A673 (cell line): ENCODE measurements at regions not wholly inside any gene's neighbourhood (a gene's known extent, or its start where the extent isn't known, plus 50 kb on each side); places are given as distances from the start of the nearest gene placed in this dataset.
"Not testable (repeated sequence)": the region's sequence is repeated elsewhere in the genome, so short reads cannot be mapped to it uniquely, and the experiment has no call there.

Source experiments
- BruUV-seq: library from RNA; stranded (reverse); fragments of 400-500 nt; replicated peaks from 2 replicates; lab custom pipeline; 2021; lab: Mats Ljungman, UMichigan
- CTCF ChIA-PET: fragments of 300-600 bp; sonication (Branson Sonifier 250); formaldehyde crosslinking; loops from one replicate; lab custom pipeline; 2022; ENCODE audit warnings: antibody characterized with exemption; lab: Charles Lee
- POLR2A ChIA-PET: fragments of 300-600 bp; sonication (Branson Sonifier 250); formaldehyde crosslinking; loops from one replicate; lab custom pipeline; 2022; ENCODE audit warnings: antibody characterized with exemption; ENCODE audit not compliant: low non-redundant PET; lab: Charles Lee
- DNase-seq: peaks from one replicate; pipeline ENCODE4 v3.0.0-alpha.2; 2015; ENCODE audit warnings: low spot score
- H3K27ac ChIP-seq: fragments of 200-600 bp; sonication (generic); 2 replicates; pipeline ENCODE4 v1.5.1; 2016; ENCODE audit warnings: mixed run types, low read depth, mild to moderate bottlenecking, mixed read lengths, antibody characterized with exemption, low read length; ENCODE audit not compliant: poor library complexity, severe bottlenecking
- H3K27me3 ChIP-seq: fragments of 200-600 bp; sonication (generic); replicated peaks from 2 replicates; pipeline ENCODE4 v1.6.1; 2017; ENCODE audit warnings: mixed run types, low read depth, mild to moderate bottlenecking, mixed read lengths, antibody characterized with exemption, low read length; ENCODE audit not compliant: insufficient read depth, poor library complexity
- H3K36me3 ChIP-seq: fragments of 200-600 bp; sonication (generic); 2 replicates; pipeline ENCODE4 v1.6.1; 2016; ENCODE audit warnings: mixed run types, mild to moderate bottlenecking, mixed read lengths, antibody characterized with exemption, low read length; ENCODE audit not compliant: insufficient read depth, poor library complexity, severe bottlenecking
- H3K4me1 ChIP-seq: fragments of 200-600 bp; sonication (generic); 2 replicates; pipeline ENCODE4 v1.6.1; 2017; ENCODE audit warnings: mixed run types, mild to moderate bottlenecking, mixed read lengths, antibody characterized with exemption, low read length; ENCODE audit not compliant: insufficient read depth, poor library complexity, severe bottlenecking
- H3K4me3 ChIP-seq: fragments of 200-600 bp; sonication (generic); 2 replicates; pipeline ENCODE4 v1.5.1; 2016; ENCODE audit warnings: low read depth, mixed run types, mild to moderate bottlenecking, mixed read lengths, low read length; ENCODE audit not compliant: poor library complexity, severe bottlenecking
- H3K9me3 ChIP-seq: fragments of 200-600 bp; sonication (generic); 2 replicates; pipeline ENCODE4 v1.6.1; 2016; ENCODE audit warnings: mixed run types, low read depth, mild to moderate bottlenecking, mixed read lengths, antibody characterized with exemption, low read length; ENCODE audit not compliant: poor library complexity, severe bottlenecking
- CTCF ChIP-seq: fragments of 300-800, 200-600 bp; sonication (generic); conservative IDR thresholded peaks from 2 replicates; pipeline ENCODE4 v1.5.1; 2017; ENCODE audit warnings: low read depth, mild to moderate bottlenecking, antibody characterized with exemption, low read length, moderate library complexity, mixed read lengths
- EZH2 ChIP-seq: fragments of 200-600 bp; sonication (generic); IDR thresholded peaks from 2 replicates; pipeline ENCODE4 v1.6.1; 2017; ENCODE audit warnings: borderline replicate concordance, low read depth, mild to moderate bottlenecking, mixed read lengths, antibody characterized with exemption, low read length; ENCODE audit not compliant: poor library complexity, severe bottlenecking
- intact Hi-C: fragments of 100-400 bp; cut with micrococcal nuclease; formaldehyde crosslinking; loops from one replicate; pipeline ENCODE4 v1.10.0; 2022; ENCODE audit not compliant: unreplicated experiment

- Histone ChIP-seq H3K9me3 (no peaks in the 10 kb centered on the region), H3K36me3 (no peaks in the 10 kb centered on the region), H3K4me1 (no peaks in the 10 kb centered on the region), H3K27me3 (no peaks in the 10 kb centered on the region), H3K27ac (no peak overlapping the region), H3K4me3 (no peak overlapping the region)
- ChIA-PET POLR2A (no interaction called here), CTCF (no interaction called here)
- intact Hi-C loops: no loop called here
- BruUV-seq: no TSS peak
- no peak for TF ChIP-seq CTCF
- no peak for TF ChIP-seq EZH2
- DNase-seq: no peak
These were observed 412.8 kb downstream of the ZFHX3 start for GRCh38 chr16:72635104-72635503.

DNA sequence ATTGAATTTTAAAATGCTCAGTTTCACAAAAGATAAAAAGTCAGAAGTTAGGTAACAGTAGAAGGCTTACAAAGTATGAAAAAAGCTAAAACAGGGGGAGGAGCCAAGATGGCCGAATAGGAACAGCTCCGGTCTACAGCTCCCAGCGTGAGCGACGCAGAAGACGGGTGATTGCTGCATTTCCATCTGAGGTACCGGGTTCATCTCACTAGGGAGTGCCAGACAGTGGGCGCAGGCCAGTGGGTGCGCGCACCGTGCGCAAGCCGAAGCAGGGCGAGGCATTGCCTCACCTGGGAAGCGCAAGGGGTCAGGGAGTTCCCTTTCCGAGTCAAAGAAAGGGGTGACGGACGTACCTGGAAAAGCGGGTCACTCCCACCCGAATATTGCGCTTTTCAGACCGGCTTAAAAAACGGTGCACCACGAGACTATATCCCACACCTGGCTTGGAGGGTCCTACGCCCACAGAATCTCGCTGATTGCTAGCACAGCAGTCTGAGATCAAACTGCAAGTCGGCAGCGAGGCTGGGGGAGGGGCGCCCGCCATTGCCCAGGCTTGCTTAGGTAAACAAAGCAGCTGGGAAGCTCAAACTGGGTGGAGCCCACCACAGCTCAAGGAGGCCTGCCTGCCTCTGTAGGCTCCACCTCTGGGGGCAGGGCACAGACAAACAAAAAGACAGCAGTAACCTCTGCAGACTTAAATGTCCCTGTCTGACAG lies 420.6 kb downstream of the ZFHX3 start:
- POLR2A ChIA-PET, H3K36me3 ChIP-seq, CTCF ChIA-PET, DNase-seq, BruUV-seq, H3K27me3 ChIP-seq, H3K27ac ChIP-seq, intact Hi-C loops, H3K4me1 ChIP-seq, H3K9me3 ChIP-seq, H3K4me3 ChIP-seq: not testable (repeated sequence)

- H3K27ac ChIP-seq: no peak overlapping the region
- intact Hi-C loops: no loop called here
- no peak for DNase-seq
- H3K4me3 ChIP-seq: no peak overlapping the region
- H3K36me3 ChIP-seq: no peaks in the 10 kb centered on the region
- ChIA-PET CTCF (no interaction called here), POLR2A (no interaction called here)
- no peaks in the 10 kb centered on the region for H3K4me1 ChIP-seq
- no peaks in the 10 kb centered on the region for H3K9me3 ChIP-seq
- no TSS peak for BruUV-seq
- H3K27me3 ChIP-seq: no peaks in the 10 kb centered on the region
- TF ChIP-seq CTCF (no peak), EZH2 (no peak)
These were observed 421.3 kb downstream of the ZFHX3 start for GRCh38 chr16:72626623-72627022.

GRCh38 chr16:72621651-72622050 lies 426.3 kb downstream of the ZFHX3 start:
- no TSS peak for BruUV-seq
- CTCF ChIA-PET: no interaction called here
- Histone ChIP-seq H3K9me3 (no peaks in the 10 kb centered on the region), H3K27me3 (no peaks in the 10 kb centered on the region), H3K4me1 (no peaks in the 10 kb centered on the region), H3K36me3 (no peaks in the 10 kb centered on the region), H3K27ac (no peak overlapping the region), H3K4me3 (no peak overlapping the region)
- intact Hi-C loops: no loop called here
- TF ChIP-seq EZH2 (no peak), CTCF (no peak)
- DNase-seq: no peak
- POLR2A ChIA-PET: no interaction called here
